Cardiac muscle cell (in vitro differentiated cells and primary cell): ENCODE measurements at regions not wholly inside any gene's neighbourhood (a gene's known extent, or its start where the extent isn't known, plus 50 kb on each side); places are given as distances from the start of the nearest gene placed in this dataset.

Source experiments
- DNase-seq, 2 donors: peaks; one replicate each; pipeline versions ENCODE4 v3.0.0 to v3.0.0-alpha.2; 2010 to 2017; ENCODE audit warnings: low read depth in 1 of 2, low spot score in 1 of 2
- H3K27ac ChIP-seq: fragments of 200-600 bp; sonication (generic); 2 replicates; pipeline ENCODE4 v1.5.1; 2016
- H3K27me3 ChIP-seq: fragments of 200-600 bp; sonication (generic); 2 replicates; pipeline ENCODE4 v1.6.0; 2016; ENCODE audit warnings: control low read depth
- H3K36me3 ChIP-seq: fragments of 200-600 bp; sonication (generic); 2 replicates; pipeline ENCODE4 v1.5.1; 2016; ENCODE audit warnings: control low read depth
- H3K4me1 ChIP-seq: fragments of 200-600 bp; sonication (generic); 2 replicates; pipeline ENCODE4 v1.8.1; 2017; ENCODE audit warnings: low read depth, mild to moderate bottlenecking, mixed run types
- H3K4me3 ChIP-seq: fragments of 200-600 bp; sonication (generic); 2 replicates; pipeline ENCODE4 v1.5.1; 2016; ENCODE audit warnings: mild to moderate bottlenecking
- H3K9me3 ChIP-seq: fragments of 200-600 bp; sonication (generic); 2 replicates; pipeline ENCODE4 v1.5.1; 2017; ENCODE audit warnings: low read depth, mild to moderate bottlenecking, control low read depth
- TF ChIP-seq, protein P1 (sequence below): IDR thresholded peaks from 2 replicates; pipeline ENCODE4 v1.5.1; 2012; ENCODE audit warnings: low read depth, mild to moderate bottlenecking, low read length

DNA sequence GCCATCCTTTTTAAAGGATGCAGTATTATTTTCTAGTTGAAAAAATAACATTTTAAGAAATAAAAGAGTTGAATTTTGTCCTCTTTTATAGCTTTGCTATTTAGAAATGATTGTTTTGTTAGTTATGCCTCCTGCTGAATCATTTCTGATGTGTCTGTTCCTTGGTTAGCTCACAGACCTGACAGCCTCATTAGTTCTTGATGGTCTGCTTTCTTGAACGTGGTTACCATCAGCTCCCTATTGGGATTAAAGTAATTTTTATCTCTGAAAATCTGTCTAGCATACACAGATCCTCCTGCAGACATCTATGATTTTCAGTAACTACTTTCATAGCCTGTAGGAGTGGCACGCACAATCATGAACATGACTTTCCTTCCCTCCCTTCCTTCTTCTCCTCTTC, 447.6 kb upstream of the B3GALT2 start:
- Histone ChIP-seq H3K4me3 (no peak overlapping the region), H3K27me3 (no peaks in the 10 kb centered on the region), H3K9me3 (no peaks in the 10 kb centered on the region), H3K36me3 (no peaks in the 10 kb centered on the region), H3K27ac (no peak overlapping the region), H3K4me1 (peaks cover 13% of the 10 kb centered on the region)
- TF ChIP-seq, protein P1, sequence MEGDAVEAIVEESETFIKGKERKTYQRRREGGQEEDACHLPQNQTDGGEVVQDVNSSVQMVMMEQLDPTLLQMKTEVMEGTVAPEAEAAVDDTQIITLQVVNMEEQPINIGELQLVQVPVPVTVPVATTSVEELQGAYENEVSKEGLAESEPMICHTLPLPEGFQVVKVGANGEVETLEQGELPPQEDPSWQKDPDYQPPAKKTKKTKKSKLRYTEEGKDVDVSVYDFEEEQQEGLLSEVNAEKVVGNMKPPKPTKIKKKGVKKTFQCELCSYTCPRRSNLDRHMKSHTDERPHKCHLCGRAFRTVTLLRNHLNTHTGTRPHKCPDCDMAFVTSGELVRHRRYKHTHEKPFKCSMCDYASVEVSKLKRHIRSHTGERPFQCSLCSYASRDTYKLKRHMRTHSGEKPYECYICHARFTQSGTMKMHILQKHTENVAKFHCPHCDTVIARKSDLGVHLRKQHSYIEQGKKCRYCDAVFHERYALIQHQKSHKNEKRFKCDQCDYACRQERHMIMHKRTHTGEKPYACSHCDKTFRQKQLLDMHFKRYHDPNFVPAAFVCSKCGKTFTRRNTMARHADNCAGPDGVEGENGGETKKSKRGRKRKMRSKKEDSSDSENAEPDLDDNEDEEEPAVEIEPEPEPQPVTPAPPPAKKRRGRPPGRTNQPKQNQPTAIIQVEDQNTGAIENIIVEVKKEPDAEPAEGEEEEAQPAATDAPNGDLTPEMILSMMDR: no peak
- no peak for DNase-seq

DNA sequence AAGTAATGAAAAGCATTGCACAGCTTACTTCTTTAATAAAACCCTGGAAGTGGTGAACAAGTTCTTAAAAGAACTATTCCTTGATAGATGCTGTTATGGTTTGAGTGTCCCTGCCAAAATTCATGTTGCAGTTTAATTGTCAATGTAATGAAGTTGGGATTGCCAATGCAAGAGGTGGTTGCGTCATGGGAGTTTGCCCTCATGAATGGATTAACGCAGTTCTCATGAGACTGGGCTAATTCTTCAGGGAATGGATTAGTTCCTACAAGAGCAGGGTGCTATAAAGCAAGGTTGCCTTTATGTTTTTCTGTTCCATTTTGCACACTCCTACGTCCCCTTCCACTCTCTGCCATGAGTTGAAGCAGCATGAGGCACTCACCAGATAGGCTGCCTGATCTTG, 446.7 kb upstream of the B3GALT2 start:
- no peaks in the 10 kb centered on the region for H3K9me3 ChIP-seq
- no peaks in the 10 kb centered on the region for H3K36me3 ChIP-seq
- DNase-seq: no peak
- H3K4me1 ChIP-seq: peaks cover 13% of the 10 kb centered on the region
- no peak overlapping the region for H3K27ac ChIP-seq
- H3K27me3 ChIP-seq: no peaks in the 10 kb centered on the region
- TF ChIP-seq, protein P1: no peak
- no peak overlapping the region for H3K4me3 ChIP-seq

DNA sequence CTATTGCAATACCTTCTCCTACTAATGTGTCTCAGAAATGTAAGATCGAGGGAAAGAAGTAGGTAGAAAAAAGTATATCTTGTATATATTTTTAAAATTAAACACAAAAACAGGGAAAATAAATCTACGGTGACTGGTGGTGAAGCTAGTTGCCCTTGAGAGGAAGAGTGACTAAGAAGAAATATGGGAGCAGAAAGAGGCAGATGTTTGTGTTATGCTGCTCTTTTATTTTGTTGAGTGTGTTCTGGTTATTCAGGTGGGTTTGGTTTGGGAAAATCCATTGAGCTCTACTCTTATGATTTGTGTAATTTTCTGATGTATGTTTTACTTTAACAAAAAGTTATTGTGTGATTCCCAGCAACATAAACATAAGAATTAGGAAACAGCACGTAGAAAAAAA, 444.9 kb upstream of the B3GALT2 start:
- Histone ChIP-seq H3K27ac (no peak overlapping the region), H3K4me3 (no peak overlapping the region), H3K36me3 (no peaks in the 10 kb centered on the region), H3K27me3 (no peaks in the 10 kb centered on the region), H3K9me3 (no peaks in the 10 kb centered on the region), H3K4me1 (peaks cover 8% of the 10 kb centered on the region)
- no peak for DNase-seq
- TF ChIP-seq, protein P1: no peak

DNA sequence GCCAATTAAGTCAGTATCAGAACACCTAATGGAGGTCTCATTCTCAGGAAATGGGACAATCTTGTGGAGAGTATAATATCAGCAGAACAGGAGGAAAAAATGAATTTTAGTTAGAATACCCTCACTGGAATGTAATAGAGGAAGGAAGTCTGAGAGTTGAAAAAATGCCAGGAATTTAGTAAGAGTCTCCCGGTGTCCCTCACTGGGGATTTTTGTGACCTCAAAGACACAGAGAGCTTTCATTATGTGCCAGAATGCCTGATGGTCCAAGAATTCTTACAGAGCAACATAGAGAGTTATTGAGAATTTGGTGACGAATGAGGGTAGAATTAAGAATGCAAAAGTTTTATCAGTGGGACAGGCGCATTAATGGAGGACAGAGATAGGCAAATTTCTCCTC, 443.5 kb upstream of the B3GALT2 start:
- DNase-seq: peak in 1 of 2 donors; percentile 64
- H3K36me3 ChIP-seq: no peaks in the 10 kb centered on the region

DNA sequence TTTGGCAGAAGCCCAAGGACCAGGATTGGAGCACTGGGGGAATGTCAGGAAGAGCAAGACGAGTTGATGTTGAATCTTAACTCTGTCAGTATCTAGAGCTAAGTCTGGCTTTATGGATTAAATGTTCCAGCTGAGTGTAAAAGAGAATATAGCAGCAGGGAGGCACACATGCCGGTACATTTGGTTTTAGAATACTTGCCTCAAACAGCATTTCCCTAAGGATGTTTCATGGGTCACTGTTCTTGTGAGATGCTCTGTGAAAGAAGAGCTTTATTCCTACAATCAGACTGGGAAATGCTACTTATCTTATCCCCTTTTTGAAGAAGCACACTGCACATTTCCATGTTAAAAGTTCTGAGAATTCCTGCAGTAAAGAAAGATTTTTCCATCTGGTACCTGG, 440.3 kb upstream of the B3GALT2 start:
- no peaks in the 10 kb centered on the region for H3K36me3 ChIP-seq
- H3K27me3 ChIP-seq: no peaks in the 10 kb centered on the region
- peaks cover 3% of the 10 kb centered on the region for H3K4me1 ChIP-seq
- no peak for DNase-seq
- TF ChIP-seq, protein P1: no peak
- no peak overlapping the region for H3K27ac ChIP-seq
- no peak overlapping the region for H3K4me3 ChIP-seq
- H3K9me3 ChIP-seq: no peaks in the 10 kb centered on the region

More for the DNA sequence above, 443.5 kb upstream of the B3GALT2 start:
- Histone ChIP-seq H3K4me1 (no peaks in the 10 kb centered on the region), H3K27me3 (no peaks in the 10 kb centered on the region), H3K9me3 (no peaks in the 10 kb centered on the region), H3K4me3 (no peak overlapping the region), H3K27ac (no peak overlapping the region)
- TF ChIP-seq, protein P1: no peak

DNA sequence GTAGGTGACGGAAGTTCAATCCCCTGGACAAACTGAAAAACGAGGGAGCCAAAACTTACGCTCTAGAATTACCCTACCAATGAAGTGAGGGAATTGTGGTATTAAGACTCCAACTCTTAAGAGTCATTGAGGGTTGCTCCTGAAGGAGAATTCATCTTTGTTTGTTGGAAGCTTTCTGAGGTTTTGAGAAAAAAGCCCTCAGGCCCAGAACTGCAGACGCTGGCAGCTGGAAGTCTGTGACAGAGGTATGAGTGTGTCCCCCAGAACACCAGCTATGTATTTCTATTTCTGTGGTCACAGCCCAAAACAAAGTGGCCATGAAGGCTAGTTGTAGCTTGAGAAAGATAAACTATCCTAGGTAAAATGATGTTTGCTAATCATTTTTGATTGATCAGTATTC, 438.8 kb upstream of the B3GALT2 start:
- Histone ChIP-seq H3K9me3 (no peaks in the 10 kb centered on the region), H3K4me3 (no peak overlapping the region), H3K27ac (no peak overlapping the region), H3K4me1 (peaks cover 4% of the 10 kb centered on the region), H3K36me3 (no peaks in the 10 kb centered on the region), H3K27me3 (no peaks in the 10 kb centered on the region)
- TF ChIP-seq, protein P1: no peak
- DNase-seq: no peak
